AG09319 (cell line): ENCODE measurements at regions not wholly inside any gene's neighbourhood (a gene's known extent, or its start where the extent isn't known, plus 50 kb on each side); places are given as distances from the start of the nearest gene placed in this dataset.

Experiments used
- DNase-seq: peaks from one replicate; pipeline ENCODE4 v3.0.0-alpha.2; 2010; ENCODE audit warnings: low read depth; ENCODE audit errors: extremely low read depth
- TF ChIP-seq, protein P1 (sequence below): IDR thresholded peaks from 2 replicates; pipeline ENCODE4 v1.5.1; 2011; ENCODE audit warnings: low read depth, mild to moderate bottlenecking, inconsistent platforms, low read length, moderate library complexity

GRCh38 chr14:51573607-51574006, 78.1 kb upstream of the FRMD6 start:
- TF ChIP-seq, protein P1, sequence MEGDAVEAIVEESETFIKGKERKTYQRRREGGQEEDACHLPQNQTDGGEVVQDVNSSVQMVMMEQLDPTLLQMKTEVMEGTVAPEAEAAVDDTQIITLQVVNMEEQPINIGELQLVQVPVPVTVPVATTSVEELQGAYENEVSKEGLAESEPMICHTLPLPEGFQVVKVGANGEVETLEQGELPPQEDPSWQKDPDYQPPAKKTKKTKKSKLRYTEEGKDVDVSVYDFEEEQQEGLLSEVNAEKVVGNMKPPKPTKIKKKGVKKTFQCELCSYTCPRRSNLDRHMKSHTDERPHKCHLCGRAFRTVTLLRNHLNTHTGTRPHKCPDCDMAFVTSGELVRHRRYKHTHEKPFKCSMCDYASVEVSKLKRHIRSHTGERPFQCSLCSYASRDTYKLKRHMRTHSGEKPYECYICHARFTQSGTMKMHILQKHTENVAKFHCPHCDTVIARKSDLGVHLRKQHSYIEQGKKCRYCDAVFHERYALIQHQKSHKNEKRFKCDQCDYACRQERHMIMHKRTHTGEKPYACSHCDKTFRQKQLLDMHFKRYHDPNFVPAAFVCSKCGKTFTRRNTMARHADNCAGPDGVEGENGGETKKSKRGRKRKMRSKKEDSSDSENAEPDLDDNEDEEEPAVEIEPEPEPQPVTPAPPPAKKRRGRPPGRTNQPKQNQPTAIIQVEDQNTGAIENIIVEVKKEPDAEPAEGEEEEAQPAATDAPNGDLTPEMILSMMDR = no peak

DNA sequence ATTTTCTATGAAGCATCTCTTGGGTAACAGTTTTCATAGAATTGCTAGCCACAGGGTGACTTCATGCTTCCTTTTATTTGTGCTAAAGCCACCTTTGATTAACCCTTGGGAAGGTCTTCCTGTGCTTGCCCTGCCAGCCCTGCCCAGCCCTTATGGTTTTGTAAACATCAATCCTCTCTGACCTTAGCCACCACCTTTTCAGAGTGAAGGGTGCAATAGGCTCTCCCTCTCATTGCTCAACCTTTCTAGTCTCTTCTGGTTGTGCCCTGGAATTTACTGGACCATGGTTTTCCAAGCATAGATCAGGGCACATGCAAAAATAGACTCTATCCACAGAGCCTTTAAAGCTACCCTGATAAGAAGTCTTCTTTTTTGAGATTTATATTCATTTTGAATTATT, 77.7 kb upstream of the FRMD6 start:
- TF ChIP-seq, protein P1 = no peak
- no peak for DNase-seq

More at GRCh38 chr14:51573607-51574006, 78.1 kb upstream of the FRMD6 start:
- DNase-seq = no peak

DNA sequence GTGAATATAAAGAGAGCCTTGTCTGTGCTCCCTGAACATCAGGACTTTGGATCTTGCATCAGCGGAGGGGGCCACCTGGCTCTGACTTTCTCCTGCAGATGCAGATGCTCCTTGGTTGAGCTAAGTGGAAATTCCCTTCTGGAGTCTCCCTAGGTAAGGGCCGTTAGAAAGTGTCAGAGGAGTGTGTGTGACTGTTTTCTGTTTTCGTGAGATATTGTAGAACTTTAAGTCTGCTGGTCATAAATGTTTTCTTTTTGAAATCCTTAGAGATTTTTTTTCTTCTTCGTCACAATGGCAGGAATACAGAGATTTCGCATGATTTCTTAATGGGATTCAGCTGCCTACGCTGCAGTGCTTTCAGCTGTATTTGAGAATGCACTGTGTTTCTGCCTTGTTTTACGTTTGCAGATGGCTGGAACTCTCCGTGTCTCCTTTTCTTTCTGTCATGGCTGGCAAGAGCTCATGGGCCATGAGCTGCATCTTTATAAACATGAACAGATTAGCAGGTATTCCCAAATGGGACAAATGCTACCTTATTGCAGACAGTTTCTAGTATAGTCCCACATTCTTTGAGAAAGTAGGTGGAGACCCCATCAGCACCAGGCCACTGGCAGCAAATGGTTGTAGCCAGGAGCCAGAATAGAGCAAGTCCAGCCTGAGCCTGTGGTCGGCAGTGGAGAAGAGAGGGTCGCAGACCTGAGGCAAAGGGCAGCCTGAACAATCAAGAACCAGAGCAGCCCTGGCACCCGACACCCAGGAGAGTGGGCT, 76.2 kb upstream of the FRMD6 start:
- DNase-seq = no peak
- TF ChIP-seq, protein P1 = no peak

- no peak for DNase-seq
- TF ChIP-seq, protein P1 = no peak
Observed at GRCh38 chr14:51576117-51576430, 75.6 kb upstream of the FRMD6 start.

DNA sequence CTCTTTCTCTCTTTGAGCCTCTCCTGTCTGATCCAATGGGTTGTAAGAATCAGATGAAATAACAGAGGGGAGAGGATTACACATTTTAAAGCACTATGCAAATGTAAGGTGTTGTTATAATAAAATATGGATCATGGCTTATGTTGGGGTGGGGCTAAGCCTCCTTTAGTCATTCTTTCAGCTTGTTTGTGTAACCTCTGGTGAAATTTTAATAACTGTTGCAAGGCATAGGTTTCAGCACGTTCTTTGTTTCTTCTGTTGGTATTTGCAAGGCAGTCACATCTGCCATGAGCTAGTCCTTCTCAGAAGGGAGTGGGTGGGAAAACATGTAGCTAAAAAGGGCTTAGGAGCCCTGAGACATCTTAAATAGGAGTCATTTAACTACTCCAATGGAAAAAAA, 74.8 kb upstream of the FRMD6 start:
- TF ChIP-seq, protein P1 = no peak
- no peak for DNase-seq

- TF ChIP-seq, protein P1 = no peak
- no peak for DNase-seq
Observed at GRCh38 chr14:51578853-51579252, 72.9 kb upstream of the FRMD6 start.

DNA sequence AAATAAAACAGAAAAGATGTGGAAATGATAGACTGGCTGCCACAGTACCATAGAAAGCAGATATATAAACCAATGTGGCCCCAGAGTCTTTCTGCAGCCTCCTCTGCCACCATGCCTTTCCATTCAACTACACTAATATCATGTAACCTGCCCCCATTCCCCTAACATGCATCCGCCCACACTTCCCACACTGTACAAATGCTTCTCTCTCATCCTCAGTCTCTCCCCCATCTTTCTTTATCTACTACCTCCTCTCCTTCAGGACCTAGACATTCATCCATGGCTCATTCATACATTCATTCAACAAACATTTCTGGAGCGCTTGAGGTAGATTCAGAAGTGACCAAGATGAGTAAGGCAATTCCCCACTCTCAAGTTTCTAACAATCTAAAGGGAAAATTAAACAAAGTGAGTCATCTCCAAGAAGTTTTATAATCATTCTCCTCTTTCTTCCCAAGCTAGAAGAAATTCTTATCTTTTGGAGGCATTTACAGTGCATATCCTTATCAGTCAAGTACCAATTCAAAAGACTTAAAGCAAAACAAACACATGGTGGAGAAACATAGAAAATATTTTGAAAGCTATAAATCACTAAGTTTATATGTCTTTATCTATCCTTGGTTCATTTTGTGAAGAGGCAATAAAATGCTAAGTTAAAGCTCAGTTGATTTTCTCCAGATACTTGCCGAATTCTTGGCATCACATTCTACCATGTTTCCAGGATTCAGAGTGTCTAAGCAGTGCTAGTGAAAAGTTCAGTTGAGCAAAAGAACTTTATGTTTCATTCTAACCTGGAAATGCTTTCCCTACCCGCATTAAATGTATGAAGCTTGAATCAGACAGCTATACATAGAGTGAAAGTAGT, 70.5 kb upstream of the FRMD6 start:
- no peak for DNase-seq
- TF ChIP-seq, protein P1 = no peak
